Cardiac muscle cell (in vitro differentiated cells and primary cell): ENCODE measurements at regions not wholly inside any gene's neighbourhood (a gene's known extent, or its start where the extent isn't known, plus 50 kb on each side); places are given as distances from the start of the nearest gene placed in this dataset.
A peak's percentile ranks its signal among the peaks of the same experiment; 100 is the strongest.

Experiments
- DNase-seq, 2 donors: peaks; one replicate each; pipeline versions ENCODE4 v3.0.0 to v3.0.0-alpha.2; 2010 to 2017; ENCODE audit warnings: low read depth in 1 of 2, low spot score in 1 of 2
- H3K27ac ChIP-seq: fragments of 200-600 bp; sonication (generic); 2 replicates; pipeline ENCODE4 v1.5.1; 2016
- H3K27me3 ChIP-seq: fragments of 200-600 bp; sonication (generic); 2 replicates; pipeline ENCODE4 v1.6.0; 2016; ENCODE audit warnings: control low read depth
- H3K36me3 ChIP-seq: fragments of 200-600 bp; sonication (generic); 2 replicates; pipeline ENCODE4 v1.5.1; 2016; ENCODE audit warnings: control low read depth
- H3K4me1 ChIP-seq: fragments of 200-600 bp; sonication (generic); 2 replicates; pipeline ENCODE4 v1.8.1; 2017; ENCODE audit warnings: low read depth, mild to moderate bottlenecking, mixed run types
- H3K4me3 ChIP-seq: fragments of 200-600 bp; sonication (generic); 2 replicates; pipeline ENCODE4 v1.5.1; 2016; ENCODE audit warnings: mild to moderate bottlenecking
- H3K9me3 ChIP-seq: fragments of 200-600 bp; sonication (generic); 2 replicates; pipeline ENCODE4 v1.5.1; 2017; ENCODE audit warnings: low read depth, mild to moderate bottlenecking, control low read depth
- CTCF ChIP-seq: IDR thresholded peaks from 2 replicates; pipeline ENCODE4 v1.5.1; 2012; ENCODE audit warnings: low read depth, mild to moderate bottlenecking, low read length

GRCh38 chr6:77143659-77144447, 319.4 kb downstream of the HTR1B start:
- DNase-seq: no peak

DNA sequence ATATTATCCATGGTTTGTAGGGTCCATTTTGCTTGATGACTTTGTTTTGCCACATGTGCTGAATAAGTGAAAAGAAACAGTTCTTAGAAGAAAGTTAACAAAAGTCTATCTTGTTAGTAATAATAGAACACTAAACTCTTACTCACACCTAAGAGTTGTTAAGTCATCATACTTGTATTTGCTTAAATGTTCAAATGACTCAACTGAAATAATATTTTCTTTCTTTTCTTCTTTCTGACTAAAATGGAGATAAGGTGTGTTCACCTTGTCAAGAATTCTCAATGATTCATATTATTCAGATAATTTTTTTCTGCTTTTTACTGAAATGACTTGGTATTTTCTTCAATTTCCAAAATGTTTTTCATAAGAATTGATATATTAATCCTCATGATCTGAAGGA, 327.2 kb downstream of the HTR1B start:
- Histone ChIP-seq H3K4me3 (no peak overlapping the region), H3K9me3 (no peaks in the 10 kb centered on the region), H3K27me3 (no peaks in the 10 kb centered on the region), H3K27ac (no peak overlapping the region), H3K36me3 (no peaks in the 10 kb centered on the region), H3K4me1 (no peaks in the 10 kb centered on the region)
- DNase-seq: no peak
- no peak for TF ChIP-seq CTCF

More at GRCh38 chr6:77143659-77144447, 319.4 kb downstream of the HTR1B start:
- Histone ChIP-seq H3K4me1 (no peaks in the 10 kb centered on the region), H3K9me3 (no peaks in the 10 kb centered on the region), H3K4me3 (no peak overlapping the region), H3K27me3 (no peaks in the 10 kb centered on the region), H3K36me3 (no peaks in the 10 kb centered on the region), H3K27ac (no peak overlapping the region)
- TF ChIP-seq CTCF: no peak

- Histone ChIP-seq H3K36me3 (no peaks in the 10 kb centered on the region), H3K27ac (no peak overlapping the region), H3K9me3 (no peaks in the 10 kb centered on the region), H3K4me3 (no peak overlapping the region), H3K4me1 (no peaks in the 10 kb centered on the region), H3K27me3 (no peaks in the 10 kb centered on the region)
- TF ChIP-seq CTCF: no peak
- no peak for DNase-seq
Observed at GRCh38 chr6:77133031-77133430, 330.3 kb downstream of the HTR1B start.

DNA sequence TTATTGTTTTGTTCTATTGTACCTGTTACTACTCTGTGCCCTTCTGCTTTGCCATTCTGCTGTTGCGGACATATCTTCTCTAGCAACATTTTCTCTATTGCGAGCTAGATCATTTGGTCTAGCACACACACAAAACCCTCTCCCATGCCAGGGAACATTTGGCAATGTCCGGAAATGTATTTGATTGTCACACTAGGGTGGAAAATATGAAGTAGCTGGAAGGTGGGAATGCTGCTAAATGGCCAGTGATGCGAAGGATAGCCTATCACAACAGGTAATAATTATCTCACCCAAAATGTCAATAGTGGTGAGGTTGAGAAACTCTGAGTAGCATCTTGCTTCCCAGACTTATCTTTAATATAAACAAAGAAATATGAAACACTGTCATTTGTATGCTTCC, 331.9 kb downstream of the HTR1B start:
- Histone ChIP-seq H3K4me1 (no peaks in the 10 kb centered on the region), H3K4me3 (no peak overlapping the region), H3K9me3 (no peaks in the 10 kb centered on the region), H3K36me3 (no peaks in the 10 kb centered on the region), H3K27me3 (no peaks in the 10 kb centered on the region), H3K27ac (no peak overlapping the region)
- no peak for TF ChIP-seq CTCF
- no peak for DNase-seq

GRCh38 chr6:77124604-77125003, 338.7 kb downstream of the HTR1B start:
- TF ChIP-seq CTCF: peak; percentile 18
- Histone ChIP-seq H3K36me3 (no peaks in the 10 kb centered on the region), H3K4me1 (no peaks in the 10 kb centered on the region), H3K9me3 (no peaks in the 10 kb centered on the region), H3K4me3 (no peak overlapping the region), H3K27me3 (no peaks in the 10 kb centered on the region), H3K27ac (no peak overlapping the region)
- DNase-seq: peak; percentile 5 to 6
